NCI-H774 (cell line): ENCODE measurements at regions not wholly inside any gene's neighbourhood (a gene's known extent, or its start where the extent isn't known, plus 50 kb on each side); places are given as distances from the start of the nearest gene placed in this dataset.
"Not testable (repeated sequence)": the region's sequence is repeated elsewhere in the genome, so short reads cannot be mapped to it uniquely, and the experiment has no call there.

Experiments
- DNase-seq: peaks from one replicate; lab custom pipeline; 2025; lab: John Stamatoyannopoulos, UW

GRCh38 chr16:8113843-8114242, 476.5 kb downstream of the TMEM114 start:
- DNase-seq: no peak

DNA sequence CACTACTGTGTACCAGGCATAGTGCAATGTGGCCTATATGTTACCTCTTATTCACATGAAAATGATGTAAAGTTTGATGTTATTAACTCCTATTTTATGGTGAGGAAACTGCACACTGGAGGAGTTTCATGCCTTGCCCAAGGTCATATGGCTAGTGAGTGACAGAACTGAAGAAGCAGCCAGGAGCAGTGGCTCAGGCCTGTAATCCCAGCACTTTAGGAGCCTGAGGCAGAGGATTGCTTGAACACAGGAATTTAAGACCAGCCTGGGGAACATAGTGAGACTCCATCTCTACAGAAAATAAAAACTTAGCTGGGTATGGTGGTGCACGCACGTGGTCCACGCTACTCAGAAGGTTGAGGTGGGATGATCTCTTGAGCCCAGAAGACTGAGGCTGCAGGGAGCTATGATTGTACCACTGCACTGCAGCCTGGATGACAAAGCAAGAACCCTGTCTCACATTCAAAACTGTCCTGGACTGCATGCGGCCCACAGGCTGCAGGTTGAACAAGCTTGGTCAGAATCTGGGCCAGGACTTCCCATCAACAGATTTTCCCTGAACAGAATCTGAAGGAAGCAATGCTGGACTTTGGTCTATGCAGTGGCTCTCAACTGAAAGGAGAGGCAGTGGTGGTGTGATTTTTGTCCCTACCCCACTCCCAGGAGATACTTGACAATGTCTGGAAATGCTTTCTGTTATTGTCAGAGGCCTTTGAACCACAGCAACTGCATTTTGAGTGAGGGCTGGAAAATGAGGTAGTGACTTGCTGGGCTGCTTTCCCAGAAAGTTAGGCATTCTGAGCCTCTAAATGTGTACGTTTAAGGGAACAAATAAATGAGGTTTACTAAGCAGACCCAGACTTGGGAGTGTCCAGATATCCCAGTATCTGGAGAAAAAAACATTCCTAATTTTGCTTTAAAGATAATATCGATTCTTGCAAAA, 479.5 kb downstream of the TMEM114 start:
- no peak for DNase-seq

GRCh38 chr16:8109510-8110369, 480.6 kb downstream of the TMEM114 start:
- DNase-seq: no peak

DNA sequence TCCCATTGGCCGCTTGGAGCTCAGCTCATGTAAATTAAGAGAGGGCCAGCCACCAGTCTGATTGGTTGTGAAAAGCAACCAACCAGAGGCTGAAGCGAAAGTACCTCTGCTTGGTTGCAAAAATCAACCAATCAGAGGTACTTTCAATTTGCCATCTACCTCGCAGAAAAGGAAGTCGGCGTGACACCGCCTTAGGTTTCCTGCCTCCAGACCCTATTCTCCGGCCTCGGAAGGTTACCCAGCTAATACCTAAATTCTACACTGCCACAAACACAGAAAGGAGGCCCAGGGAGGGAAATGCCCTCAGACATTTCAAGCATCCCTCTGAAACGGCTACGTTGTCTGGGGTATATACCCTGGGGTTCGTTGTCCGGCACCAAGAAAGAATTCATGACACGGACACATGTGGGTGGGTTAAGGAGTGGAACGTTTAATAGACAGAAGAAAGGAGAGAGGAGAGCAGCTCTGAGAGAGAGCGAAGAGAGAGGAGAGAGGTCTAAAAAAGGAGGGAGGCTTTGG, 481.3 kb downstream of the TMEM114 start:
- DNase-seq: no peak

DNA sequence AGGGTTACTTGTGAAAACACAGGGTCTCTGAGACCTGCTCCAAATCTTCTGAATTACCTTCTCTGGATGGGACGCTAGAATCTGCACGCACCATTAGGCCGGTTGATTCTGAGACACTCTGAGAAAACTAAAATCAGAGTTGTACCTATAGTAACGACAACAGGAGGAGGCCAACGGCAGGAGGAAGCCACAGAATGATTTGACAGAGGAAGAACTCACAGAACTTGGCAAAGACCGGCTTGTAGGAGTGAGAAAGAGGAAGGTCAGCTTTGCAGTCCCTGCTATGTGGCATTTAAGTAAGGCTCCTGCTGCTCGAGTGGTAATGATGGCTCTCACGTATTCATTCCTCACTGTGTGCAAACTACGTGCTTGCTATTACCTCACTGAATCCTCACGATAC, 483.0 kb downstream of the TMEM114 start:
- no peak for DNase-seq

DNA sequence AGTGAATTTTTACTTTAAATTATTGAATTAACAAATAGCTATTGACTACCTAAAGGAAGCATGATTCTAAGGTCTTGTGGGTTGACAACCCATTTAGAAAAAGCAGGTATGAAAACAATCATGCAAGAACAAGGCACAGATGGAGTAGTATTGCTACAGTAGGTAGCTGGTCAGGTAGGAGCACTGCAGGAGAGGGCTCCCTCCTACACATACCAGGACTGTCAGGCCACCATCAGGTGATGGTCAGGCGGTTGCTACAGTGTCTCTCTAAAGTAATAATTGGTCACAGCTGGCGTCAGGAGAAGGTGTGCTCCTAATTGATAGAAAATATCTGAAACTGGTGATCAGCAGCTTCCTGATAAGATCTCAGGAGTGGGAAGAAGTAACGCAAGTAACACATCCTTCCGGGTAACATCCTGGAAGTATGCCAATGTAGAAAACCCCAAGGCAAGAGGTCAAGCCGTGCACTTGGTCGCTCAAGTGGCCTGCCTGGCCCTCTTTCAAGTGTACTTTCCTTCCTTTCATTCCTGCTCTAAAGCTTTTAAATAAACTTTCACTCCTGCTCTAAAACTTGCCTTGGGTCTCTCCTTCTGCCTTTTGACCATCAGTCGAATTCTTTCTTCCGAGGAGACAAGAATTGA, 486.5 kb downstream of the TMEM114 start:
- DNase-seq: no peak

GRCh38 chr16:8099586-8099985, 490.7 kb downstream of the TMEM114 start:
- no peak for DNase-seq

DNA sequence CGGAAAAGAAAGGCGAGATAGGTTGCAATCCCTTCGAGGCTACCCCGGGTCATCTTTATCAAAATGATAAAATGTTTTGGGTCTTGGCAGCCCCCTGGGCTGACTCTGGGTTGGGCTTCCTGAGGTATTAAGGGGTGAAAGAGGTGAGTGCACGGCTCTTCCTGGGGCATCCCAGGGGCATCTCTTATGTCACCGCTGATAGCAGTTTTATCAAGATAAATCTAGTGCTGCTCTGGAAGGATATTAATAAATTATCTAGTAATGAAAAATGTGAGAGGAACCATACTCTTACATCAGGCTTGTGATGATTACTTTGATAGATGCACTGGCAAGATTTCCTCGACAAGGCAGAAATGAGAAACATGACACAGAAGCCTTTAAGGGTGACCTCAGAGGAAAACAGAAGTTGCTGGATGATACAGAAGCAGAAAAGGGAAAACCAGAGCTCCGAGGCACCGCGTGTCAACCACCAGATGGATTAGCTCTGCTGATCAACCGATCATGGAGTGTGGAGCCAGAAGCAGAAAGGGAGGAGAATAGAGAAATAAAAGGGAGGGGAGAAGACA, 491.3 kb downstream of the TMEM114 start:
- DNase-seq: no peak

DNA sequence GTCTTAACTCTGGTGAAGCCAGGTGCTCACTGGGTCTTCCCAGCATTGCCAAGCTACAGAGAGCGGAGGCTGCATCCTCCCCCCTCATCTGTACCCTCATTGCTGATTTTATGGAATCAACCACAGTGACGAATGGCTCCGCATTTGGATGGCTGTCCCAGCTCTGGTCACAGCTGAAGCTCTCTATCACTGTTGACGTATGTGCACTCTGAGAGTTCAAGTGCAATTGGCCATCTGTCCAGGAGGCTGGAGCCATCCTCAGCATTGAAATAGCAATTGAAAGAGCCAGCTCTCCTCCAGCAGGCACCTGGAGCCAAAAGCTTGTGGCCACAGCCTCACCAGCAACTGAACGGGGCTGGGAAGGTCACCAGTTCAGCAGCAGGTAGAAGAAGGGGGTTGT, 494.1 kb downstream of the TMEM114 start:
- DNase-seq: no peak

- DNase-seq: no peak
Observed at GRCh38 chr16:8094696-8095095, 495.6 kb downstream of the TMEM114 start.

GRCh38 chr16:8088820-8089338, 501.4 kb downstream of the TMEM114 start:
- DNase-seq: no peak

DNA sequence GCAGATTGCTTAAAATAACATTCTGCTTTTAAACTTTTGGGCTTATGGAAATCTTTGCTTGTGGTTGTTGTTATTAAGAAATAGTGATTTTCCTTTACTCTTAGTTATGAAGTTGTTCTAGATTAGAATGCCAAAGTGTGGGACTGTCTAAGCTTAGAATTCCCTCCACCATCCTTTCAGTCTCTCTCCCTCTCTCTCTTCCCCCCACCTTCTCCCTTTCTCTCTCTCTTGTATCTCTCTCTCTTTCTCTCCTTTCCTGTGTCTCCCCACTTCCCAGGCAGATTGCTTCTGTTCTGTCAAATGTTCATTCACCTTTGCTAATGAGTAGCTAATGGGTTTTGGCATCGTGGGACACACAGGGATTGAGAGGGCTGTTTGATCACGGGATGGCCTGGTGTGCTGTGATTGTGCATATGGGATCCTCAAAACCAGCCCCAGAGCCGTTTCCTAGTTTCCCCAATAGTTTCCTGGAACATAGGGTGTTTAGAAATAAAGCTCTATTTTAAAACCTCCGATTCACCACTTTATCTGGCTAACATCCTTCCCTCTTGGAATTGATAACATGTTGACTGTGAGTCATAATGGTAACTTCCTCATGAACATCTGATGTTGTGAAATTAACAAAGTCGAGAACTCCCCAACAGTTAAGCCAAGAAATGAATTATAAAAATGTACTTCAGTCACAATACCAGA, 502.6 kb downstream of the TMEM114 start:
- DNase-seq: no peak

- DNase-seq: no peak
Observed at GRCh38 chr16:8087146-8087545, 503.2 kb downstream of the TMEM114 start.

- DNase-seq: no peak
Observed at GRCh38 chr16:8084882-8085281, 505.4 kb downstream of the TMEM114 start.

GRCh38 chr16:8084302-8084701, 506.0 kb downstream of the TMEM114 start:
- DNase-seq: no peak

DNA sequence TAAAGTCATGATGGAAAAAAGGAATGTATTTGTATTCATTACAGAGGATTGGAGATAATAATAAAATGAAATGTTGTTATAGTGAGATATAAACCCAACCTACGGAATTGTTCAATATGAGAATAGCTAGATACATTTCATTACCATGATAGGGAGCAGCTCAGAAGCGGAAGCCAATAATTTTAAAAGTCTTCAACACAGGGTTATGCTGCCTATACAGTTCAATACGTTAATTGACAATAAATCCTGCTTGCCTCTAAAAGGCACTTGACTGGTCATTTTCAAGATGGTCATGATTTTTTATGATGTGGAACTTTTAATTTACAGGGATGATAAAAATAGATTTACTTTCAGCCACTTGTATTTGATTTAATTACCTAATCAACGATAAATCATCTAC, 506.8 kb downstream of the TMEM114 start:
- DNase-seq: no peak

DNA sequence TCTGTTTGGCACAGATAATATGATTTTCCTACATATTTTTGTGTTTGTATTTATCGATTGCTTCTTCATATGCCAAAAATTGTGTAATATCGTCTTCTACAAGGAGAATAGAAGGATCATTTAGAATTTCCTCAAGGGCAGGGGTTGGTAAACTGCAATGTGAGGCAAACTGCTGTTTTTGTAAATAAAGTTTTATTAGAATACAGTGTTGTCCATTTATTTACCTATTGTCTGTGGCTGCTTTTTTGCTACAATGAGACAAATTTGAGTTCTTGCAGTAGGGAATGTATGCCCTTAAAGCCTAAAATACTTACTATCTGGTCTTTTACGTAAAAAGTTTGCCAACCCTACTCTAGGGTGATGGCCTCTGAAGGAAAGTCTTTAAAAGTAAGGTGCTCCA, 509.5 kb downstream of the TMEM114 start:
- DNase-seq: no peak

- DNase-seq: no peak
Observed at GRCh38 chr16:8075271-8075670, 515.0 kb downstream of the TMEM114 start.

- no peak for DNase-seq
Observed at GRCh38 chr16:8070506-8070905, 519.8 kb downstream of the TMEM114 start.

- not testable (repeated sequence) for DNase-seq
Observed at GRCh38 chr16:8068225-8068624, 522.1 kb downstream of the TMEM114 start.

- no peak for DNase-seq
Observed at GRCh38 chr16:8063159-8063558, 527.2 kb downstream of the TMEM114 start.
